ENCODE measurements at regions not wholly inside any gene's neighbourhood (a gene's known extent, or its start where the extent isn't known, plus 50 kb on each side); places are given as distances from the start of the nearest gene placed in this dataset.
"Not testable (repeated sequence)": the region's sequence is repeated elsewhere in the genome, so short reads cannot be mapped to it uniquely, and the experiment has no call there.

- no peak for DNase-seq
Observed at GRCh38 chrX:18002791-18003190, 141.7 kb upstream of the RAI2 start.

GRCh38 chrX:17994429-17994828 lies 133.3 kb upstream of the RAI2 start:
- DNase-seq = no peak

- DNase-seq = no peak
Observed at GRCh38 chrX:17993062-17993461, 132.0 kb upstream of the RAI2 start.

GRCh38 chrX:17990532-17990931 lies 129.4 kb upstream of the RAI2 start:
- DNase-seq = no peak

- no peak for DNase-seq
Observed at GRCh38 chrX:17987783-17988182, 126.7 kb upstream of the RAI2 start.

GRCh38 chrX:17986977-17987376 lies 125.9 kb upstream of the RAI2 start:
- no peak for DNase-seq

- DNase-seq = no peak
Observed at GRCh38 chrX:17986440-17986839, 125.3 kb upstream of the RAI2 start.

GRCh38 chrX:17984415-17984814 lies 123.3 kb upstream of the RAI2 start:
- DNase-seq = no peak

GRCh38 chrX:17983389-17983788 lies 122.3 kb upstream of the RAI2 start:
- DNase-seq = no peak

- no peak for DNase-seq
Observed at GRCh38 chrX:17977696-17978095, 116.6 kb upstream of the RAI2 start.

GRCh38 chrX:17976955-17977354 lies 115.9 kb upstream of the RAI2 start:
- no peak for DNase-seq

- not testable (repeated sequence) for DNase-seq
Observed at GRCh38 chrX:17975349-17975748, 114.3 kb upstream of the RAI2 start.

GRCh38 chrX:17968367-17968766 lies 107.3 kb upstream of the RAI2 start:
- DNase-seq = no peak

GRCh38 chrX:17967888-17968287 lies 106.8 kb upstream of the RAI2 start:
- DNase-seq = no peak

- no peak for DNase-seq
Observed at GRCh38 chrX:17964871-17965270, 103.8 kb upstream of the RAI2 start.

GRCh38 chrX:17960891-17961290 lies 99.8 kb upstream of the RAI2 start:
- DNase-seq = no peak

- peak; percentile 0 for DNase-seq
Observed at GRCh38 chrX:17944833-17945497, 83.9 kb upstream of the RAI2 start.

GRCh38 chrX:17941171-17941570 lies 80.1 kb upstream of the RAI2 start:
- not testable (repeated sequence) for DNase-seq

- DNase-seq = no peak
Observed at GRCh38 chrX:17939724-17940123, 78.6 kb upstream of the RAI2 start.

GRCh38 chrX:17933856-17934255 lies 72.8 kb upstream of the RAI2 start:
- no peak for DNase-seq

GRCh38 chrX:17932781-17933180 lies 71.7 kb upstream of the RAI2 start:
- no peak for DNase-seq

GRCh38 chrX:17931855-17932254 lies 70.8 kb upstream of the RAI2 start:
- no peak for DNase-seq

- DNase-seq = no peak
Observed at GRCh38 chrX:17930850-17931249, 69.8 kb upstream of the RAI2 start.

- no peak for DNase-seq
Observed at GRCh38 chrX:17923546-17923945, 62.4 kb upstream of the RAI2 start.

- no peak for DNase-seq
Observed at GRCh38 chrX:17922303-17922702, 61.2 kb upstream of the RAI2 start.

Data from NCI-H1694 (cell line).